ENCODE measurements at regions not wholly inside any gene's neighbourhood (a gene's known extent, or its start where the extent isn't known, plus 50 kb on each side); places are given as distances from the start of the nearest gene placed in this dataset.

- intact Hi-C loops (cut with micrococcal nuclease) (no loop called here), dilution Hi-C loops (cut with MboI; ENCODE audit: extremely low pct_ligation_motif_present, low sequenced_read_pairs) (loop anchor here (25.0 kb wide), 1 partner anchor 242 kb away; no protein-coding TSS in a partner anchor)
- H3K4me1 ChIP-seq (ENCODE audit: control insufficient read depth, extremely low read depth, insufficient read depth, low read length), result peaks cover 20% of the 10 kb centered on the region
- no peak for TF ChIP-seq MAX (IDR thresholded peaks at IDR 0.05; ENCODE audit: insufficient read depth, insufficient read length)
- TF ChIP-seq MYC (IDR thresholded peaks at IDR 0.05; ENCODE audit: low read depth, low read length), result no peak
- TF ChIP-seq POLR2AphosphoS5 (IDR thresholded peaks at IDR 0.05; ENCODE audit: insufficient read depth, low read depth, low read length), result no peak
- no peak for TF ChIP-seq JUN (IDR thresholded peaks at IDR 0.05; ENCODE audit: borderline replicate concordance, insufficient read depth, insufficient read length, low read depth)
- no peak for TF ChIP-seq CTCF (IDR thresholded peaks at IDR 0.05; ENCODE audit: extremely low read depth in 1 of 2, insufficient read depth in 1 of 2, low read depth in 1 of 2, low read length in 2 of 2)
- no peak for TF ChIP-seq GATA2 (IDR thresholded peaks at IDR 0.05; ENCODE audit: insufficient read depth, insufficient read length, low read depth, low read length)
- TF ChIP-seq EZH2 (IDR thresholded peaks at IDR 0.05; ENCODE audit: borderline replicate concordance, low read depth, low read length, severe bottlenecking), result no peak
- no peak for TF ChIP-seq POLR2A (IDR thresholded peaks at IDR 0.05; ENCODE audit: low read depth, low read length)
- no peak for TF ChIP-seq FOS (IDR thresholded peaks at IDR 0.05; ENCODE audit: borderline replicate concordance, insufficient read depth, low read length)
- no peaks in the 10 kb centered on the region for H3K27me3 ChIP-seq (ENCODE audit: control insufficient read depth in 2 of 2, insufficient read depth in 2 of 2, low read length in 2 of 2)
- H2AFZ ChIP-seq (ENCODE audit: low read depth, low read length), result no peak overlapping the region
- no peaks in the 10 kb centered on the region for H3K79me2 ChIP-seq (ENCODE audit: control insufficient read depth, insufficient read depth, low read length)
- H3K4me2 ChIP-seq (ENCODE audit: insufficient read depth, low read length), result no peak overlapping the region
- CTCF ChIA-PET, result interaction anchor here (1.4 kb wide), 1 partner anchor 12 kb away, joined by 3 read pairs; no protein-coding TSS in a partner anchor
- no peaks in the 10 kb centered on the region for H3K9me1 ChIP-seq (replicated peaks; ENCODE audit: control insufficient read depth, extremely low read depth, insufficient read depth, low read length)
- POLR2A ChIA-PET, result no interaction called here
- no TSS peak for BruUV-seq (replicated peaks)
- H3K27ac ChIP-seq (ENCODE audit: insufficient read depth, low read depth, low read length), result no peak overlapping the region
- FAIRE-seq (no peak), DNase-seq (ENCODE audit: low read depth, low spot score) (no peak)
- H3K9me3 ChIP-seq (replicated peaks; ENCODE audit: control insufficient read depth, insufficient read depth, low read length), result no peaks in the 10 kb centered on the region
- no peak overlapping the region for H3K4me3 ChIP-seq (replicated peaks in 1 of 3; ENCODE audit: insufficient read depth in 1 of 3, low read depth in 1 of 3, low read length in 3 of 3)
- no peak overlapping the region for H3K9ac ChIP-seq (replicated peaks; ENCODE audit: extremely low read depth, insufficient read depth, low read length)
- no peaks in the 10 kb centered on the region for H3K36me3 ChIP-seq (ENCODE audit: control insufficient read depth in 2 of 2, extremely low read depth in 1 of 2, insufficient read depth in 2 of 2, low read length in 2 of 2)
- H4K20me1 ChIP-seq (replicated peaks; ENCODE audit: control insufficient read depth, extremely low read depth, insufficient read depth, low read length), result no peaks in the 10 kb centered on the region
Observed at GRCh38 chr9:109919736-109920408, 139.9 kb downstream of the PALM2AKAP2 start.

Data from endothelial cell of umbilical vein (primary cell).